HG03196 (cell line): ENCODE measurements at regions not wholly inside any gene's neighbourhood (a gene's known extent, or its start where the extent isn't known, plus 50 kb on each side); places are given as distances from the start of the nearest gene placed in this dataset.

Source experiments
- ATAC-seq: cut with Tn5 transposase; IDR thresholded peaks from one replicate; pipeline ENCODE4 v1.9.1; 2021; ENCODE audit not compliant: unreplicated experiment

DNA sequence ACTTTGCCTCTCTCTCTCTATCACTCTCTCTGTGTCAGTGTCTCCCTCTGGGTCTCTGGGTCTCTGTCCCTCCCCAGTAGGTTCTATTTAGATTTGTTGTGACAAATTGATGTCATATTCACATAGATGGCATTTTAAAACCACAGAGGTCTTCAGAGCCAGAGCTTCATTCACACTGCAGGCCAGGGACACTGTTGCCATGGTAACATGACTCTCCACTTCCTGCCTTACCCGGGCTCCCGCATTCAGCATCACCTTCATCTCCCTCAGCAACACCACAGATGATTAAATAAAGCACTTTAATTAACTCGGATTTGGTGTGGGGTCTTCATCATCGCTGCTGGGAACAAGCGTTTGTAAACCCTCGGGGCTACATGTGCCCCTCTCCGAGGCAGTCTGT lies 132.6 kb downstream of the ETS2 start:
- no peak for ATAC-seq

DNA sequence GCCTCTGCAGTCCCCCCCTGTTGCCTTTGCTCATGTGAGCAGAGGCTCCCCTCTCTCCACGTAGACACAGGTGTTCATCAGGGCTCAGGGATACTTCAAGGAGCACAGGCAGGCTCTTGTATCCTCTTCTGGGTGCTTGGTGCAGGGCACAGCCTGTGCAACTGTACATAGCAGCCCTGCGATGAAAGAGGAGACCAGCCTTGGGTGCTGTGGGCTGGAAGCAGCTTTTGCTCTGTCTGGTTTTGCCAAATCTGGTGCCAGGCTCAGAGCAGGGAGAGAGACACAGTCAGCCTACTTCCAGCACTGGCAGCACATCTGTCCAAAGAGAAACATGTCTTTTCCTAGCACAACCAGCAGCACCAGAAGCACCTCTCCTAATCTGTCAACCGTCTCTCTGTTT lies 132.1 kb downstream of the ETS2 start:
- no peak for ATAC-seq

DNA sequence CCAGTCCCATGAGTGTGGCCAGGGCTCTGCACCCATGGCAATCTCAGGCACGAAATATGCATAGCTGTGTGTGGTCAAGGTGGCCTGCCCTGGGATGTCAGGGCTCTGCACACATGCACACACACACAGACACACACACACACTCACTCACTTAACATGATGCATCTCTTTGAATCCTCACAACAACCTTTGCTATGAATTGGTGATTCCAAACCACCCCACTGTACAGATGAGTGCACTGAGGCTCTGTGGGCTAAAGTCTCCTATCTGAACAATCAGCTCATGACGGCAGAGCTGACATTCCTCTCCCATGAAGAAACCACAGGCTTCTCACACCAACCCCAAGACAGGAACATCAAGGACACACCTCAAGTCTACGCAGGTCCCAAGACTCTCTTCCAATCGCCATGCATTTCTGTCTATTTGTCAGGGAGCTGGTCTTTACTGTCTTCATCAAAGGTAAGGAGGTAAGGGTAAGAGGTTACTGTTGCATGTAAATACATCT lies 131.6 kb downstream of the ETS2 start:
- ATAC-seq = no peak

DNA sequence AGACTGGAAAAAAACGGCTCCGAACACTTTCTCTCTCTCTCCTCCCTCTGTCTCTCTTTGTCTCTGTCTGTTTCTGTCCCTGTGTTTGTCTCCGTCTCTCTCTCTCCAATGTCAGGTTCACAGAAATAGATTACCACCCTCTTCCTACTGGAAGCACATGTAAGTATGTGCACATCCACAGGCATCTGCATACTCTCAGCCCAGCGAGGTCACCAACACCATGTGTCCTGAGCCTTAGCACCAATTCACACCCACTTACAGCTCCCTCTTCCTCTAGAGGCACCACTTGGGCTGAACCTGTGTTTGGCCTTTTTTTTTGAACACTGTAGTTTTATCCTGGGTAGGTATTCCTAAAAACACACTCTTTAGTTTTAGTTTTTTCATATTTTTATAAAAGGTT lies 130.5 kb downstream of the ETS2 start:
- no peak for ATAC-seq

DNA sequence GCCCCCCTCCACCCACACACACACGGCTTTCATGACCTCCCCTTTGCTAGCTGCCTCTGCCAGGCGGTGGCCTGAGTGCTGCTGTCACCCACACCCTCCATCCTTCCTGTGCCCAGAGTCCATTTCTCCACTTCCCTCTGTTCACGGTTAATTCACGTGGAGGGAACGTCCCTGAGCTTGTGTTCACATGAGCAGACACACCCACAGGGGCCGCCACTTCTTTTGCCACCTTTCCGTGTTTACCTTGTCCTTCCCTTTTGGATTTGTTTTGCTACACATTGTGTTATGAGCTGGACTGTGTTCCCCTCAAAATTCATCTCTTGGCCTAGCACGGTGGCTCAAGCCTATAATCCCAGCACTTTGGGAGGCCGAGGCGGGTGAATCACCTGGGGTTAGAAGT lies 128.0 kb downstream of the ETS2 start:
- ATAC-seq = no peak

DNA sequence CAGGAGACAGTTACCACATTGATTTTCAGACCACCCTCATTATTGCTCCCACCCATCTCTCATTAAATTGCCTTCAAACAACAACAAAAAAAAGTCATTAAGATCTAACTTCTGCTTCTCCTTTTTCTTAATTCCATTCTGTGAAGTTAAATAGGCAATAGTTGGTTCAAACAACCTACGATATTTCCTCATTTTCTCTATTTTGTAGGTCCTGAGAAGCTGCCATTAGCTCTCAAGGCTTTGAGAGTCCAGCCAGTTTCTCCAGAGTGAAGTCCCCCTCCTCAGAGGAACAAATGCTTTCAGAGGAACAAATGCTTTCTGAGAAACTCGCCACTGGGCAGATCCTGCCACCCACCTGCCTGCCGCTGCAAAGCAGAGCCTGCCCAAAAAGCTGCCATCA lies 125.6 kb downstream of the ETS2 start:
- ATAC-seq = no peak

DNA sequence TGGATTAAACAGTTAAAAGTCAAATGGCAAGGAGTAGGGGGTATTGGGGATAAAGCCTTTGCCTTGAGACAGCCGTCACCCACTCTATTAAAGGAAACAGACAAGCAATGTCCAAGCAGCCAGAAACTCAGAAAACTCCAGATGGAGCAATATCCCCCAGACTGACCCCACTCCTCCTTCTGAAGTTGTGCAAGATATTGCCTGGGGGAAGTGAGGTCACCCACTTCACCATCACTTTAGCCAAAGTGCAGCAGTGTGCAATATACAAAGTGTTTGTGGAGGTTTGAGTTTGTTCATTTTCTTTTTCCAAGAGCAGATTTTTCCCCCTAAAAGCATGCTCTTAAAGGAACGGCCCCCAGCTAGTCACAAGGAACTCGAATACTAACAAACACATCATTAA lies 125.1 kb downstream of the ETS2 start:
- ATAC-seq = no peak

DNA sequence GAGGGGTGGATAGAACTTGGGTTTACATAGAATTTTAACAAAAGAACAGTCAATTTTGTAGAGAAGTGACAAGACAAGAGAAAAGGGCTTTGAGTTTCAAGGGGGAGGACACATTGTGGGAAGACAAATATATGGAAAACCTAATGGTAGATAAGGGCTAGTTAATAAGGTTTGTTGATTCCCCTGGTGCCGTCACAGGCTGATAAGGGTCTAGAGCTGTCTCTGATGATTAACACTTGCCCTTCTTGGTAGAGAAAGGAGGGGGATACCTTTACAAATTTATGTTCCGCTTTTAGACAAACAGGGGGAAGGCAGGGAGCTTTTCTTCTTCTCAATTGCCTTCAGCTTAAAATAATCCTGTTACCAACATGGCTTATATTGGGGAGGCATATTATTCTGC lies 124.3 kb downstream of the ETS2 start:
- ATAC-seq = no peak

DNA sequence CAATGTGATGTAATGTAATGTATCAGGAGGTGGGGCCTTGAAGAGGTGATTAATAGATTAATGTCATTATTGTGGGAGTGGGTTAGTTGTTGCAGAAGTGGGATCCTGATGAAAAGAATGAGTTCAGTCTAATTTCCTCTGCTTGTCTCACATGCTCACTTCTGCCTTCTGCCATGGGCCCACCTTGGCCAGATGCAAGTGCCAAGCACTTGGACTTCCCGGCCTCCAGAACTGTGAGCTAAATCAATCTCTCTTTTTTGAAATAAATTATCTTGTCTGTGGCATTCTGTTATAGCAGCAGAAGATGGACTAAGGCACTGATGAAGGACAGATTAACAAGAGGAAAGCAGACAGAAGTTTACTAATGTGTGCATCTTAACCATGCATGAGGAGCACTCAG lies 123.9 kb downstream of the ETS2 start:
- no peak for ATAC-seq

DNA sequence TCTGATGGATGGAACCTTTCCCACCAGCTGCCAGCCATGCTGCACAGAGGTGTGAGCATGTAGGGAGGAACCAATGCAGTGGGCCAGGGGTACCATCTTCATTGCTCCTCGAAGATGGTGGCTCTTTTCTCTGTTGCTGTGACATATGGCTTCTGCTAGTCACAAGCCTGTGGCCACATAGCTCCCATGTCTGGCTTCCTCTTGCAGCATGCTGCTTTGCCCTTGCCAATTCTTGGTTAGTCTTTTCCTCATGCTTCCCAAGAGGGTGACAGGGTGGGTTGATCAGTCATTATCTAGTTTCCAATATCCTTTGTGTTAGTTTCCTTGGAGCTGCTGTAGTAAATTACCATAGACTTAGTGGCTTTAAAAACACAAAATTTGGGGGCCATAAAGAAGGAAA lies 123.4 kb downstream of the ETS2 start:
- no peak for ATAC-seq

DNA sequence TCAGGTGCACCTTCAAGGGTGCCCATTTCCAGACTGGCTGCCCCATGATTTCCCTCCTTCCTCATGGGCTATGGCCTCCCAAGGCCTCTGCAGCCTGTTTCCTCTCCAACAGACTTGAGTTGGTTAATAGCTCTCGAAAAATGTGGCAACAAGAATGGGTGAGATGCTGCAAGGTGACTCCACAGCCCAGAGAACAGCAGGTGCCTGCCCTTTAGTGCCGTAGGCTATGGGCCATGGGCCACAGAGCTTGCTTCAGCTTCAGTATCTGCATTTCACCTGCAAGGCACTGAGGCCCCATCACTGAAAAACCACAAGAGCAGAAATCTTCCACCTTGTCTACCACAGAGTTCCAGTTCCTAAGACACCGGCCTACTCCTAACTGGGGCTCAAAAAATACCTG lies 122.0 kb downstream of the ETS2 start:
- no peak for ATAC-seq

DNA sequence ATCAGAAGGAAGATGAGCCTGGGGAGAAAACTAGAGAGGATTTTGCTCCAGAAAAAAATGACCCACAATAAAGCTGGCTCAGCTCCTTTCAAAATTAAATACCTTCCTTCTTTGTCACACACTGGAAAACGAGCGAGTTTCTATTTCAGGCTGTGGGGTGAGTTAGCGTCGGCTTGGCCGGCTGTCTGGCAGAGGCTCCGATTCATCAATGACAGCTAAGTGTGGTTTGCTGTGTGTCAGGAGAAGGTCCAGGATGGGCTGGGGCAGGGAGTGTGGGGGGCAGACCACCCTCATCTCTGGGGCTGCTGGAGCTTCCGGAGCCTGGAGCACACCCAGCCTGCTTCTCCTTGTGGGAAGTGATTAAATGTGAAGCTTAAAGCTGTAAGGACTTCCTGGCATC lies 120.2 kb downstream of the ETS2 start:
- ATAC-seq = no peak

DNA sequence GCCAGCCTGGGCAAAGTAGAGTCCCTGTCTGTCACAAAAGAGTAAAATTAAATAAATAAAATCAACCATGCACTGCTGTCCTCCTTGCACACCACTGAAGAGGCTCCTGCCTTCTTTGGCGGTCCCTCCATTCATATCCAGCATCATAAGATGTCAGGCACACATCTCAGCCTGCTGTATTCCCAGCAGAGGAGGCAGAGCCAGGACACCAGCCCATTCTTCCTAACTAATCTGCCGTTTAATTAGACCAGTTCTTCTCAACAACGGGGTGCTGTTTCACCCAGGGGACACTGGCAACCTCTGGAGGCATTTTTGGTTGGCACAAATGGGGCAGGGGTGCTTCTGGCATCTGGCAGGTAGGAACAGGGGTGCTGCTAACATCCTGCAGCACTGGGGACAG lies 119.7 kb downstream of the ETS2 start:
- ATAC-seq = no peak

DNA sequence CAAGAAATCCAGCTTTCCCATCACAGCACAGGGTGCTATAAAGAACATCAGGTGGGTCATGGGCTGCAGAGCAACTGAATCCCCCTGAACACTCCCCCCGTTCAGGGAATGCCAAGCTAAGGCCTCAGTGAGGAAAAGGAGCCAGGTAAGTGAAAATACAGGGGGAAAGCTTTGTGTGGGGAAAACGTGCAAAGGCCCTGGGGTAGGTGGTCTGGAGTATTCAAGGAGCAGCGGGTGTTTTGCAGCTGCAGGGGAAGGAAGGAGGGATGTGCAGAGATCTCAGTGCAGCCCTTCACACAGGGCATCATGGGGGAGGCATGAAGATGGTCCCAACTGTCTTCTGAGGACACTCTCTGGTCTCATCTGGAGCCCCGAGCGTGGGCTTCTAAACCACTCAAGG lies 119.2 kb downstream of the ETS2 start:
- ATAC-seq = no peak

DNA sequence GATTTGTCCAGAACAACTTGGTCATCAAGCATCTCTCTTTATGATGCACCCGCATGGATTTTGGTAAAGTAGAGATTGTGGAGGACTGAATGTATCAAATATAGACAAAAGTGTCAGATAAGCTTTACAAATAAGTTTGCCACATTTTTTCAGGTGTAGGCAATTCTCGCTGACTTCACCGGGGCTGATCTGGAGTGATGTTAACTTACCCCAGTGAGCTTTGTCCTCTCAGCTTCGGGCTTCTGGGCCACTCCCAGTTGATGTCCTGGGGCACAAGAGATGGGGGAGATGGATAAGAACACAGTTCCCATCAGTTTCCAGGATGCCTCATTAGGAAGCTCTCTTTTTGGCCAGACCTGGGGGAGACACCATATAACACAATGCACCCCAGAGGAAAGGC lies 117.7 kb downstream of the ETS2 start:
- no peak for ATAC-seq

DNA sequence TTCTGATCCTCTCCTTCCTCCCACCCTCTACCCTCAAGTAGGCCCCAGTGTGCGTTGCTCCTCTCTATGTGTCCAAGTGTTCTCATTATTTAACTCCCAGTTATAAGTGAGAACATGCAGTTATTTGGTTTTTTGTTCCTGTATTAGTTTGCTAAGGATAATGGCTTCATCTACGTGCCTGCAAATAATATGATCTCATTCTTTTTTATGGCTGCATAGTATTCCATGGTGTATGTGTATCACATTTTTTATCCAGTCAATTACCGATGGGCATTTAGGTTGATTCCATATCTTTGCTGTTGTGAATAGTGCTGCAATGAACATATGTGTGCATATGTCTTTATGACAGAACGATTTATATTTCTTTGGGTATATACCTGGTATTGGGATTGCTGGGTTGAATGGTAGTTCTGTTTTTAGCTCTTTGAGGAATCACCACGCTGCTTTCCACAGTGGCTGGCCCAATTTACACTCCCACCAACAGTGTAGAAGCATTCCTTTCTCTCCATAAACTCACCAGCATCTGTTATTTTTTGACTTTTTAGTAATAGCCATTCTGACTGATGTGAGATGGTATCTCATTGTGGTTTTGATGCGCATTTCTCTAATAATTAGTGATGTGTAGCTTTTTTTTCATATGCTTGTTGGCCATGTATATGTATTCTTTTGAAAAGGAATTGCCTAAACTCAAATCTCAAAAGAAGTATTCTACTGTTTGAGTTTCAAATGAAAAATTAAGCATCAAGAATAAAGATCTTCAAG lies 116.9 kb downstream of the ETS2 start:
- no peak for ATAC-seq

DNA sequence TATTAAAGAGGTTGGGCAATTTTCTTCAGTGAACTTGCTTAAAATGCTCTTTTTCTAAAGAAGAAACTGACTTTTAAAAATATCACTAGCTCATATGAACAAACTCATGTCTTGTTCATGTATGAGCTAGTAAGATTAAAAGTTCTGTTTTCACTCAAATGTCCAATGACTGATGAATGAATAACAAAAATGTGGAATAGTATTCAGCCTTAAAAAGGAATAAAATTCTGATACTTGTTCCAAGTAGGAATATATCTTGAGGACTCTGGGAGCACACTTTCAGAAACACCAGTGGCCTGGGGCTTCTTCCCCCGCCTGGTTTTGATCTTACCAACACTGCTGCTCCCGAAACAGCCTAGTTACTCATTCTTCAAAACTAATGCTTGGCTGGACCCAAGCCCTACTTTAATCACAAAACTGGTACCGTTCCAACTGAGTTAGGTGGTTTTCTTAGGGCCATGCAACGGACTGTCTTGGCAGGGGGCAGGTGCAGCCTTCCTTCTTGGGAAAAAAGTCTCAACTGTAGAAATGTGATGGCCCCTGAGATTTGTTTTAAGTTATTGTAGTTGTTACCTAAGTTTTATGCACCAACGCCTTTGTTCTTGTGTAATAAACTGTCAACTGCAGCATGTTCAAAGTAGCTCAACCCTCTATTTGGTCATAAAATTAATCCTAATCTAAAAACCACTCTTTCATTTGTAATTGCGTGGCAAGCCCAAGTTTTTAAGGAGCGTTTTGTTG lies 116.0 kb downstream of the ETS2 start:
- ATAC-seq = no peak

DNA sequence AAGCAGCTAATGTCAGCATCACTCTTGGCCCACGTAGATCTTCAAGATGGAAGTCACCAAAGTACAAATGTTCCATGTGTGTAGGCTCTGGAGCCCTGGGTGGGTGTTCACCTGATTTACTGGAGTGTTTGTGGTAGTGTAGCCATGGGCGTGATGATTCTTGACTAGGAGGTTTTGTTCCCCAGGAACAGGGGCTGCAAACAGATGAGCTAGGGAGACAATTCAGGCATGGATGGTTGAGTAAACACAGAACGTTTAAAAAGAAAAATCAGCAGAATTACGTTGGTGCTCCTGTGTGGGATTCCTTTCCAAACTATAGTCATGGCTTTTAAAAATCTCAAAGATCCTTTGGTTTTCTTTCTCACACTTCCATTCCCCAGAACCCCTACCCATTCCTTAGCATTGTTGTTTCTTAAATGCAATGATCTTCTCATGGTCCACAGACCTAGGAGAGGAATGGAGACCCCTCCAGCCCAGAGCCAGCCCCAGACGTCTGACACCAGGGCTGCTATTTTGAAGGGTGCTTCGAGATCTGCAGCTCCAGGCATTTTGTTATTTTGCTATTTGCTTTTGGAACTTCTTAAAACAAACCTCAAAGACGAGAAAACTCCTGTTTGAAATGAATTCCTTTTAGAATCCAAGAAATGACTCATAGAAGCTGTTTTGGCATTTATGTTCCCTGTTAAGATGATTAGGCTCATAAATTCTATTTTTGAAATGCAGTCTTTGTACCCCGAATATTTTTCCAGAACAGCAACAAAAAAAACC lies 115.1 kb downstream of the ETS2 start:
- no peak for ATAC-seq

DNA sequence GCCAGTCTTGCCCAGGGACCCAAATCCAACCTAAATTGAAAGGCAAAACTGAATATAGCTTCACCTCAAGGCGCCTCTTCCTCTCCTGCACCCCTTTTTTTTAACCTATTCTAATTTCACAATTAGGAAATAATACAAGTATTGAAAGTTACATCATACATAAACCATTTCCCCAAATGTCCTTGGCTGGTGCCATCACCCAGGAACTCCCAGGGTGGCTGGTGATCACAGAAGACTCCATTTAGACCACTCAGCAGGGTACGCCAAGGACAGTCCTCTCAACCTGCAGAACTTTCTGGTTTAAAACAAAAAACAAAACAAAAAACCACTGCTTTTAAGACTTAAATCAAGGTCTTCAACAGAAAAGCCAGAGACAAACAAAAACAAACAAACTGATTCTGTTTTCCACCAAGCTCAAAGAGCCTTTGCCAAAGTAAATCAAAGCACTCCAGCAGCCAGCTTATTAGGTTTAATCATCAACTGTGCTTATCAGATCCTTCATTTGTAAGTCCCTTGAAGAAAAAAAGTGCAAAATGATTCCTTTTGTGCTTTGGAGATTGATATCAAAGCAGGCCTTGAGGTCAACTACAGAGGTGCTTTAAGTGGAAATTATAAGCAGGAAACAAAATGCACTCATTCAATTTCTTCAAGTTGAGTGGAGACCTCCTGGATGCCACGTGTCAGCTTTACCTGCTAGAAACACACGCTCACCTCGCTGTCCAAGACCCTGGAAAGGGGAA lies 113.0 kb downstream of the ETS2 start:
- ATAC-seq = no peak

DNA sequence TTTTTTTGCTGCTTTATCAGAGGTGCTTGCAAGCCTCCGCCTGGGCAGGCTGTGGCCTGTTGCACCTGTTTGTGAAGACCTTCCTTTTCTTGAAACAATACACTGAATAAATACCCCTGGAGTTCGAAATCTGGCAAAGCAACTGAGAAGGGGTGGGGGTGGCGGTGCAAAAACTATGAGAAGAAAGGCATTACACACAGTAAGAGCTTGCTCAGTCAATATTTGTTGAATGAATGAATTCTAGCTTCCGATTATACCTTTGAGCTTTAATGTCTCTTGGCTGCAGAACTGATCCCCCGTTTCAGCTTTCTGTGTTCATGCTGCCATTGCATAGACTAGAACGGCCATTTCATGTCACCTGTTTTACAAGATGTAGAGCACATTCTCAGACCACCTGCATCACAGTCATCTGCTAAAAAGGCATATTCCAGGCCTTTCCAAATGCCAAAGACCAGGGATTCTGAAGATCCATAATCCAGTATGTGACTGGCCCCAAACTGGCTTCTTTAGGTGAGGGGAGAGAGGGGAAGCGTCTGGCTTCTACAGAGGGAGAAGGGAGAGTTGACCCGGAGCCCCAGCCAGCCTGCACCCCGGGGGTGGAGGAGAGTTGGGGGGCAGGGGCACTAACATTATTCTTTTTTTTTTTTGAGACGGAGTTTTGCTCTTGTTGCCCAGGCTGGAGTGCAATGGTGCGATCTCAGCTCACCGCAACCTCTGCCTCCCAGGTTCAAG lies 111.5 kb downstream of the ETS2 start:
- ATAC-seq = no peak
